GM12878 (cell line): ENCODE measurements at regions not wholly inside any gene's neighbourhood (a gene's known extent, or its start where the extent isn't known, plus 50 kb on each side); places are given as distances from the start of the nearest gene placed in this dataset.

Source experiments
- ATAC-seq: fragments of 200-7000 bp; cut with Tn5 transposase; 3 replicates; pipeline ENCODE4 v1.9.1; 2020; ENCODE audit warnings: mild to moderate bottlenecking, moderate library complexity
- BruUV-seq: library from RNA; stranded (reverse); fragments of 400-500 nt; replicated peaks from 2 replicates; lab custom pipeline; 2021; lab: Mats Ljungman, UMichigan
- CTCF ChIA-PET: fragments of 300-600 bp; sonication (Branson Sonifier 250); formaldehyde crosslinking; extraction: SDS; loops from one replicate; lab custom pipeline; 2021; ENCODE audit warnings: inconsistent platforms; lab: Yijun Ruan, JAX
- POLR2A ChIA-PET: fragments of 350-600 bp; formaldehyde crosslinking; extraction: SDS; loops from one replicate; lab custom pipeline; 2021; ENCODE audit warnings: inconsistent platforms; lab: Charles Lee
- RAD21 ChIA-PET: fragments of 300-600 bp; sonication (Branson Sonifier 250); formaldehyde crosslinking; loops from one replicate; lab custom pipeline; 2023; ENCODE audit warnings: antibody characterized with exemption; ENCODE audit not compliant: unreplicated experiment; lab: Charles Lee
- SMC1A ChIA-PET: fragments of 300-600 bp; sonication (Branson Sonifier 250); formaldehyde crosslinking; loops from one replicate; lab custom pipeline; 2023; ENCODE audit not compliant: unreplicated experiment, uncharacterized antibody; lab: Charles Lee
- DNase-seq: peaks from one replicate; pipeline ENCODE4 v3.0.0-alpha.2; 2011; ENCODE audit warnings: low read depth, low spot score
- FAIRE-seq: peaks from 3 replicates; lab custom pipeline; 2011; peaks lifted over from hg19 to GRCh38; lab: Jason Lieb, UNC
- H2AFZ ChIP-seq: 2 replicates; pipeline ENCODE4 v1.6.0; 2011; ENCODE audit warnings: low read depth, low read length, control low read depth; ENCODE audit not compliant: control insufficient read depth
- H3K27ac ChIP-seq: 2 replicates; pipeline ENCODE4 v1.5.1; 2011; ENCODE audit warnings: control low read depth; ENCODE audit not compliant: control insufficient read depth, insufficient read depth
- H3K27me3 ChIP-seq, 2 experiments: replicated peaks in 1 of 2; 2 replicates each; pipeline versions ENCODE4 v1.6.0 to v1.6.1; 2011; ENCODE audit warnings: low read length in 1 of 2; ENCODE audit not compliant: control insufficient read depth in 2 of 2, insufficient read depth in 2 of 2
- H3K36me3 ChIP-seq, 2 experiments: 2 replicates each; pipeline ENCODE4 v1.5.1; 2011; ENCODE audit warnings: low read length in 1 of 2; ENCODE audit not compliant: control insufficient read depth in 2 of 2, insufficient read depth in 2 of 2
- H3K4me1 ChIP-seq: 2 replicates; pipeline ENCODE4 v1.6.1; 2011; ENCODE audit warnings: mild to moderate bottlenecking, low read length, moderate library complexity, mixed read lengths; ENCODE audit not compliant: control insufficient read depth, insufficient read depth
- H3K4me2 ChIP-seq: 2 replicates; pipeline ENCODE4 v1.6.0; 2011; ENCODE audit warnings: control low read depth; ENCODE audit not compliant: control insufficient read depth, insufficient read depth
- H3K4me3 ChIP-seq: fragments of 200-600 bp; sonication (generic); 2 replicates; pipeline ENCODE4 v1.5.1; 2016
- H3K79me2 ChIP-seq: 2 replicates; pipeline ENCODE4 v1.6.0; 2011; ENCODE audit warnings: low read length; ENCODE audit not compliant: control insufficient read depth, insufficient read depth
- H3K9ac ChIP-seq: 2 replicates; pipeline ENCODE4 v1.8.0; 2011; ENCODE audit warnings: low read length, control low read depth, mixed read lengths; ENCODE audit not compliant: control insufficient read depth, insufficient read depth
- H3K9me3 ChIP-seq: replicated peaks from 3 replicates; pipeline ENCODE4 v1.5.1; 2011; ENCODE audit warnings: mild to moderate bottlenecking, low read length; ENCODE audit not compliant: control insufficient read depth, insufficient read depth
- H4K20me1 ChIP-seq: 2 replicates; pipeline ENCODE4 v1.6.0; 2011; ENCODE audit not compliant: control insufficient read depth, insufficient read depth
- BMI1 ChIP-seq: fragments of 450-650 bp; IDR thresholded peaks from 2 replicates; pipeline ENCODE4 v1.6.1; 2016; ENCODE audit warnings: mild to moderate bottlenecking, moderate library complexity, borderline replicate concordance
- CREB1 ChIP-seq: IDR thresholded peaks from 2 replicates; pipeline ENCODE4 v1.6.1; 2012; ENCODE audit warnings: low read depth, mild to moderate bottlenecking, inconsistent platforms
- FOXM1 ChIP-seq: IDR thresholded peaks from 2 replicates; pipeline ENCODE4 v1.6.1; 2012; ENCODE audit warnings: low read depth, mild to moderate bottlenecking, inconsistent platforms, low read length, moderate library complexity
- HDAC2 ChIP-seq: fragments of 200-600 bp; sonication (generic); IDR thresholded peaks from 2 replicates; pipeline ENCODE4 v1.6.1; 2017
- HDAC6 ChIP-seq: fragments of 200-600 bp; sonication (generic); IDR thresholded peaks from one replicate; pipeline ENCODE4 v1.8.0; 2017; ENCODE audit warnings: antibody characterized with exemption; ENCODE audit not compliant: unreplicated experiment
- IRF4 ChIP-seq: IDR thresholded peaks from 2 replicates; pipeline ENCODE4 v1.6.1; 2011; ENCODE audit warnings: low read depth, low read length
- NFYB ChIP-seq: IDR thresholded peaks from 2 replicates; pipeline ENCODE4 v1.6.1; 2011; ENCODE audit warnings: low read depth, mild to moderate bottlenecking, low read length, improper control_type of control experiment, moderate library complexity; ENCODE audit not compliant: insufficient read depth
- RUNX3 ChIP-seq: IDR thresholded peaks from 2 replicates; pipeline ENCODE4 v1.6.1; 2012; ENCODE audit warnings: low read length, inconsistent platforms
- SMAD1 ChIP-seq: fragments of 450-650 bp; IDR thresholded peaks from 2 replicates; pipeline ENCODE4 v1.6.1; 2018; ENCODE audit warnings: mild to moderate bottlenecking, low read depth; ENCODE audit not compliant: partially characterized antibody
- SREBF2 ChIP-seq: IDR thresholded peaks from 2 replicates; pipeline ENCODE4 v1.6.1; 2012; ENCODE audit warnings: mild to moderate bottlenecking, low read length
- TCF3 ChIP-seq: IDR thresholded peaks from 2 replicates; pipeline ENCODE4 v1.6.1; 2012; ENCODE audit warnings: low read depth, mild to moderate bottlenecking, low read length, borderline replicate concordance; ENCODE audit not compliant: insufficient read depth
- ZNF24 ChIP-seq: fragments of 450-650 bp; IDR thresholded peaks from 2 replicates; pipeline ENCODE4 v1.6.1; 2017; ENCODE audit warnings: antibody characterized with exemption, mild to moderate bottlenecking
- WGBS: methylation state at CpG from one replicate; pipeline ENCODE4 v1.1.6; 2016; ENCODE audit warnings: low lambda C conversion rate; ENCODE audit not compliant: insufficient replicate concordance, insufficient coverage; ENCODE audit errors: missing lambda C conversion rate; 5-methylcytosine and 5-hydroxymethylcytosine counted together
- in situ Hi-C: fragments of 300-500 bp; cut with MboI; formaldehyde crosslinking; loops from 9 replicates; pipeline ENCODE4 v1.14.3; 2018; ENCODE audit warnings: mixed read lengths
- intact Hi-C: fragments of 100-400 bp; cut with micrococcal nuclease; formaldehyde crosslinking; loops from one replicate; pipeline ENCODE4 v1.14.2; 2022; ENCODE audit not compliant: unreplicated experiment
- TF ChIP-seq, protein P1 (sequence below): fragments of 450-650 bp; IDR thresholded peaks from 2 replicates; pipeline ENCODE4 v1.6.1; 2017; ENCODE audit warnings: mild to moderate bottlenecking, low read depth, inconsistent platforms; ENCODE audit not compliant: poor library complexity, severe bottlenecking
- TF ChIP-seq, protein P2 (sequence below): fragments of 450-650 bp; IDR thresholded peaks from 2 replicates; pipeline ENCODE4 v1.6.1; 2016; ENCODE audit warnings: mild to moderate bottlenecking, moderate library complexity, borderline replicate concordance

DNA sequence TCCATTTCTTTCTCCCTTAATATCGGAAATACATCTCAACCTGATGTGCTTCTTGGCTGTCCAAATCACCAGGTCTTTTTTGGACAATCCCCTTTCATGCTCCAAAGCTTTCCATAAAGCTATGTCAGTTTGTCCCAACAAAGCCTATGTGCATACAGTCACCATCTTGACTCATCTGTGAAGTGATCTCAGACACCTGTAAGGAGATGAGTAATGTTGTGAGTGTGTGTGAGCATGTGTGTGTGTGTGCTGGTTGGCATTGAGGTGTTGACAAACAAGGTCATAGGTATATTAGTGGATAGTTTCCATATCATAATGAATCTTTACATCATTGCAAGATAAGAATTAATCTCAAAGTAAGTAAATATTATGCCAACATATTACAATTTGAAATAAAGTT is 1243.3 kb upstream of the SEL1L start:
- Histone ChIP-seq H3K4me1 (no peaks in the 10 kb centered on the region), H3K9me3 (no peaks in the 10 kb centered on the region), H3K79me2 (no peaks in the 10 kb centered on the region), H2AFZ (no peak overlapping the region), H3K4me2 (no peak overlapping the region), H3K27ac (no peak overlapping the region), H3K4me3 (no peak overlapping the region), H3K27me3 (no peaks in the 10 kb centered on the region), H3K36me3 (no peaks in the 10 kb centered on the region), H3K9ac (no peak overlapping the region), H4K20me1 (no peaks in the 10 kb centered on the region)
- POLR2A ChIA-PET: no interaction called here
- no TSS peak for BruUV-seq
- intact Hi-C loops: no loop called here
- ATAC-seq (no peak), FAIRE-seq (no peak), DNase-seq (no peak)
- no peak for TF ChIP-seq RUNX3
- TF ChIP-seq IRF4: no peak
- TF ChIP-seq, protein P1, sequence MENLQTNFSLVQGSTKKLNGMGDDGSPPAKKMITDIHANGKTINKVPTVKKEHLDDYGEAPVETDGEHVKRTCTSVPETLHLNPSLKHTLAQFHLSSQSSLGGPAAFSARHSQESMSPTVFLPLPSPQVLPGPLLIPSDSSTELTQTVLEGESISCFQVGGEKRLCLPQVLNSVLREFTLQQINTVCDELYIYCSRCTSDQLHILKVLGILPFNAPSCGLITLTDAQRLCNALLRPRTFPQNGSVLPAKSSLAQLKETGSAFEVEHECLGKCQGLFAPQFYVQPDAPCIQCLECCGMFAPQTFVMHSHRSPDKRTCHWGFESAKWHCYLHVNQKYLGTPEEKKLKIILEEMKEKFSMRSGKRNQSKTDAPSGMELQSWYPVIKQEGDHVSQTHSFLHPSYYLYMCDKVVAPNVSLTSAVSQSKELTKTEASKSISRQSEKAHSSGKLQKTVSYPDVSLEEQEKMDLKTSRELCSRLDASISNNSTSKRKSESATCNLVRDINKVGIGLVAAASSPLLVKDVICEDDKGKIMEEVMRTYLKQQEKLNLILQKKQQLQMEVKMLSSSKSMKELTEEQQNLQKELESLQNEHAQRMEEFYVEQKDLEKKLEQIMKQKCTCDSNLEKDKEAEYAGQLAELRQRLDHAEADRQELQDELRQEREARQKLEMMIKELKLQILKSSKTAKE: no peak
- no peak for TF ChIP-seq SMAD1
- no peak for TF ChIP-seq CREB1
- no peak for TF ChIP-seq BMI1
- TF ChIP-seq FOXM1: no peak
- TF ChIP-seq NFYB: no peak
- no peak for TF ChIP-seq ZNF24
- no peak for TF ChIP-seq HDAC2
- TF ChIP-seq, protein P2, sequence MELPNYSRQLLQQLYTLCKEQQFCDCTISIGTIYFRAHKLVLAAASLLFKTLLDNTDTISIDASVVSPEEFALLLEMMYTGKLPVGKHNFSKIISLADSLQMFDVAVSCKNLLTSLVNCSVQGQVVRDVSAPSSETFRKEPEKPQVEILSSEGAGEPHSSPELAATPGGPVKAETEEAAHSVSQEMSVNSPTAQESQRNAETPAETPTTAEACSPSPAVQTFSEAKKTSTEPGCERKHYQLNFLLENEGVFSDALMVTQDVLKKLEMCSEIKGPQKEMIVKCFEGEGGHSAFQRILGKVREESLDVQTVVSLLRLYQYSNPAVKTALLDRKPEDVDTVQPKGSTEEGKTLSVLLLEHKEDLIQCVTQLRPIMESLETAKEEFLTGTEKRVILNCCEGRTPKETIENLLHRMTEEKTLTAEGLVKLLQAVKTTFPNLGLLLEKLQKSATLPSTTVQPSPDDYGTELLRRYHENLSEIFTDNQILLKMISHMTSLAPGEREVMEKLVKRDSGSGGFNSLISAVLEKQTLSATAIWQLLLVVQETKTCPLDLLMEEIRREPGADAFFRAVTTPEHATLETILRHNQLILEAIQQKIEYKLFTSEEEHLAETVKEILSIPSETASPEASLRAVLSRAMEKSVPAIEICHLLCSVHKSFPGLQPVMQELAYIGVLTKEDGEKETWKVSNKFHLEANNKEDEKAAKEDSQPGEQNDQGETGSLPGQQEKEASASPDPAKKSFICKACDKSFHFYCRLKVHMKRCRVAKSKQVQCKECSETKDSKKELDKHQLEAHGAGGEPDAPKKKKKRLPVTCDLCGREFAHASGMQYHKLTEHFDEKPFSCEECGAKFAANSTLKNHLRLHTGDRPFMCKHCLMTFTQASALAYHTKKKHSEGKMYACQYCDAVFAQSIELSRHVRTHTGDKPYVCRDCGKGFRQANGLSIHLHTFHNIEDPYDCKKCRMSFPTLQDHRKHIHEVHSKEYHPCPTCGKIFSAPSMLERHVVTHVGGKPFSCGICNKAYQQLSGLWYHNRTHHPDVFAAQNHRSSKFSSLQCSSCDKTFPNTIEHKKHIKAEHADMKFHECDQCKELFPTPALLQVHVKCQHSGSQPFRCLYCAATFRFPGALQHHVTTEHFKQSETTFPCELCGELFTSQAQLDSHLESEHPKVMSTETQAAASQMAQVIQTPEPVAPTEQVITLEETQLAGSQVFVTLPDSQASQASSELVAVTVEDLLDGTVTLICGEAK: no peak
- no peak for TF ChIP-seq SREBF2
- no peak for TF ChIP-seq TCF3
- TF ChIP-seq HDAC6: no peak
- in situ Hi-C loops: no loop called here
- WGBS: 50% methylated on average over 1 of the region's 1 CpG
- CTCF ChIA-PET: no interaction called here
- SMC1A ChIA-PET: no interaction called here
- RAD21 ChIA-PET: no interaction called here
